GM12891 (cell line): ENCODE measurements at regions not wholly inside any gene's neighbourhood (a gene's known extent, or its start where the extent isn't known, plus 50 kb on each side); places are given as distances from the start of the nearest gene placed in this dataset.

Experiments
- POLR2AphosphoS5 ChIP-seq: IDR thresholded peaks from 2 replicates; pipeline ENCODE4 v1.6.1; 2011; ENCODE audit warnings: low read depth, low read length, control low read depth
- TAF1 ChIP-seq: IDR thresholded peaks from 2 replicates; pipeline ENCODE4 v1.6.1; 2011; ENCODE audit warnings: low read depth, low read length, control low read depth

GRCh38 chr15:37548116-37548515 lies 386.3 kb upstream of the TMCO5A start:
- no peak for TF ChIP-seq POLR2AphosphoS5
- TF ChIP-seq TAF1, result no peak
